GM18499 (cell line): ENCODE measurements at regions not wholly inside any gene's neighbourhood (a gene's known extent, or its start where the extent isn't known, plus 50 kb on each side); places are given as distances from the start of the nearest gene placed in this dataset.
"Not testable (repeated sequence)": the region's sequence is repeated elsewhere in the genome, so short reads cannot be mapped to it uniquely, and the experiment has no call there.

Experiments used
- ATAC-seq: cut with Tn5 transposase; IDR thresholded peaks from one replicate; pipeline ENCODE4 v1.9.1; 2021; ENCODE audit warnings: moderate number of reproducible peaks; ENCODE audit not compliant: insufficient read depth, unreplicated experiment

DNA sequence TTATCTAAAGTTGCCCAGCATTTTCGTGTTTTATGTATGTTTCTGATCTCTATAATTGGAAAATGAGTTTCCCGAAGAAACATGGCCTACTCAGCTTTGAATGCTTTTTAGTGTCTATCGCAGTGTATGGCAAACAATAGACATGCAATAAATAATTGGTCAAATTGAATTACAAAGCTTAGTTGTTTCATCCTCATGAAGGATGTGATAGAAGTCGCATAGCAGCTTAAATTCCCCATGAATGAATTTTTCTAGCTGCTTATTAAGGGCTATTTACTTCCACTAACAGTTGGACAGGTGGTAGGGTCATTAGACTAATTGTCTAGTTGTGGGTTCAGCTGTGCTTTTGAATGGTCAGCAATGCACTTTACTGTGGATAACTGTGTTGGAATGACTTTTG lies 467.3 kb upstream of the MBL2 start:
- ATAC-seq: no peak

DNA sequence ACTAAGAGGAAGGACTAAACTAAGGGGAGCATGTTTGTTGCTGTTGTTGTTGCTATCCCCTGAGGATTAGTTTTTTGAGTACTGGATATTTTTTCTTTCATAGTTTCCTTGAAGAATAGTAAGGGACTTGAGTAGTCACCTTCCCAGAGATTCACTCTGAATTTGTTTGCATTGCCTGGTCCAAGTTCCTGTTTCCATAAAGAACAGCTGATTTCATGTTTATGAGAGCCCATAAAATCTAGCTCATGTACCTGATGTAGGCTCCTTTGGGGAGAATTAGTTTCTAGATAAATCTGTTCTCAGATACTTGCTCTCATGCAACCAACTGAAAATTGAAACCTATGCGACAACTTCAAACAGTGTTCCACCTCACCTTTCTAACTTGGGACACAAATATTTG lies 464.4 kb upstream of the MBL2 start:
- no peak for ATAC-seq

DNA sequence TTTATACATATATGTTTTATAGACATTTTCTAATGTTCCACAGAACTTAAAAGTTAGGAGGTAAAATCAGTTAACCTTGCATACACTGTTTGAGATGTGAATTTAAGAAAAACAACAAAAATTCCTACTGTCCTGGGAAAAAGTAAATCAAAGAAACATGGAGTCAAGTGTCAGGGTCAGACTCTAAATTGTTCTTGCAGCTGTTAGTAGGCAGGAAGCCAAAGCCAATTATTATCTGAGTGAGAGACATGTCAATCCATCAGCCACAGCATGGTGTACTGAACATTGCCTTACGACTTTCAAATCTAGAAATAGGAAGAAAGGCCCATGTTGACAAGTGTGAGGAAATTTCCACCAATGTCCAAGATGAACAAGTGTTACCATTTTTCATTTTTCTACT lies 461.2 kb upstream of the MBL2 start:
- ATAC-seq: no peak

DNA sequence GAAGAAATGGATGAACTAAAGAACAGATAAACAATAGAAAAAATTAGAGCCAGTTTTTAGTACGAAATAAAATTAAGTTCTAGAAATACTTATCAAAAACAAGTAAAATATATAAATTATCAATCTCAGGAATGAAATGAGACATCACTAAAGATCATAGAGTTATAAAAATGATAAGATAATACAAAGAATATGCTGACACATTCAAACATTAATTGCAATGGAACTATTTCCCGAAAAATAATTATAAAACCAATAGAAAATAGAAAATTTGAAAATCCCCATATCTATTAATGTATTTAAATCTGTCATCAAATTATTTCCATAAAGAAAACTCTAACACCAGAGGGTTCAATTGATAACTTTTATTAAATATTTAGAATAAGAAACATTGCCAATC lies 458.1 kb upstream of the MBL2 start:
- no peak for ATAC-seq

DNA sequence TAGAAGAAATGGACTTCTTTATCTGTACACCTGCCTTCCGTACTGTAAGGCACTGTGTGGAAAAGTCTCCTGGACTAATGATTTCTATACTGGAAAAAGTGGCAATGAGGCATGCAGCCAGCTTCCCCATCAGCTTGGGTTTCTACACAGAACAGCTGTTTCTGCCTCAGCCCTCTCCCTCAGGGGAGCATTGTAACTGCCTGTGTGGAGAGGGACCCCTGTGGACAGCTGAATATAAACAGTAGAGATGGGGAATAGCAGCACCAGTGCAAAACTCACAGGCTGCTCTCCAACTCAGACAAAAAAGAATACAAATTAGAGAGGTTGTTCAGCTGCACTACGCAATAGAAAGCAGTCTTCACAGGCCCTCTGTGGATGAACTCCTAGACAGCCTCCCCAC lies 451.3 kb upstream of the MBL2 start:
- ATAC-seq: no peak

DNA sequence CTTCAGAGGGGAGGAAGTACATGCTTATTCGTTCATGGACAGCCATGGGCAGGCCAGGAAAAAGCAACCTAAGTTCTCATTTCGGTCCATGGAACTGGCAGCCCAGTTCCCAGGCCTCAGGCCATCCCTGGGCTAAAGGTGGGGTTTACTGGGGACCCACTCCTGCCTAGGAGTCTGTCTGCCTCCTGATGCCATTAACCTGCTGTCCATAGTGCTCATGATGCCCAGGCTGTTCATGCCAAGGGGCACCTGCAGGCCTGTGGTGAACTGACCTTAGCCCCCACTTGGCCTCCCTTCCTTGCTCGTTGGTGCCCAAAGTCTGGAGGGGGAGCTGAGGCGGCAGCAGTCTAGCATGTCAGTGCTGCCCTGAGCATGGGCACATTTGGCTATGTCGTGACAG lies 450.2 kb upstream of the MBL2 start:
- ATAC-seq: no peak

DNA sequence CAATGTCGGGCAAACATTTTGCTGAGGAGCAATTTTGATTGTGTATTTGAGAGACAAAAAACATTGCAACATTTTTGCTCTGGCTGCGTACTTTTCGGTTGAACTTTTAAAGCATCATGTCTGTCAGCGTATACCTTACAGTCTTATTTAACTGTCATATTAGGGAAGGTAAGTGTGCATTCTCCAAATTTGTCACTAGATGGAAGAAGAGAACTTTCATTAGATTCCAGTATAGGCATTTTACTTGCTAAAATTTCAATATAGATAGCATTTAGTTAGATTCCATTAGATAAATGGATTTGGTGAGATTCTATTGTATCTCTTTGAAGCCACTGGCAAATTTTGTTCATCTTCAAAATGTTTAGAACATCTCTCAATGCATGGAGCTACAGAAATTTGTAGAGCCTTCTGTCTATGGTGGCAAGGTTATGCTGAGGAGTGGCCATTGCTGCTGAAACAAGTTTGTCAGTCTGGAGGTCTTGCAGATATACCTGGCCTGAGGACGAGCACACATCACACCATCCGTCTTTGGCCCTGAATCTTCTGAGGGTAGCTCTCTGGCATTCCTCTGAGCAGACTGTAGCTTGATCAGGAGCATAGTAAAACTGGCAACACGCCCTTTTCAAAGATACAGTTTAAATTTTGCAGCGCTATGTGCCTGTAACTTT lies 437.5 kb upstream of the MBL2 start:
- no peak for ATAC-seq

DNA sequence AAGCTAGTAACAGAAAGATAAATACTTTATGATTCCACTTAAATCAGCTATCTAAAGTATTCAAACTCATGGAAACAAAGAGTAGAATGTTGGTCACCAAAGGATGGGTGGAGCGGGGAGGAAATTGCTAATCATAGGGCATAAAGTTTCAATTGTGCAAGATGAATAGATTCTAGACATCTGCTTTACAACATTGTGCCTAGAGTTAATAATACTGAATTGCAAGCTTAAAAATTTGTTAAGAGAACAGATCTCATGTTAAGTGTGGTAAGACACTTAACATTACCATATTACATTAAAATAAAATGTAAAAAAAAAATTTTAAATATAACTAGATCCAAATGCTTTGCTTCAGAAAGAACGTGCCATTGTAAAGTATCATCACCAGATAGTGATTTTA lies 411.1 kb upstream of the MBL2 start:
- ATAC-seq: no peak

DNA sequence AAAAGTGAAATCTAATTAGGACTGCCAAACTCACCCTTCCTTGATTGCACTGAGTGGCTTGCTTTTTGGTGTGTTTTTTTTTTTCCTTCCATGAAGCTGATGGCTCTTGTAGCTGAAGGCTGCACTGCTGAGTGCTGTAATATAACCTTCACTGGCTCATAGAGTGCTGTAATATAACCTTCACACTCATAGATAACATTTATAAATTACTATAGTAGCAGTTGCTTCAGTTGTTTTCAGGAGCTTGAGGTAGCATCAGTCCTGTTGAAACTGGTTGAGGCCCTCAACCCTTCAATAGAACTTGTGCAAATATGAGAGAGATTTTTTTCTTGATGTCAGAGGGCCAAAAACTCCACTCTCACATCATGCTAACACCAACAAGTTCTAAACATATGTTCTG lies 404.9 kb upstream of the MBL2 start:
- no peak for ATAC-seq

DNA sequence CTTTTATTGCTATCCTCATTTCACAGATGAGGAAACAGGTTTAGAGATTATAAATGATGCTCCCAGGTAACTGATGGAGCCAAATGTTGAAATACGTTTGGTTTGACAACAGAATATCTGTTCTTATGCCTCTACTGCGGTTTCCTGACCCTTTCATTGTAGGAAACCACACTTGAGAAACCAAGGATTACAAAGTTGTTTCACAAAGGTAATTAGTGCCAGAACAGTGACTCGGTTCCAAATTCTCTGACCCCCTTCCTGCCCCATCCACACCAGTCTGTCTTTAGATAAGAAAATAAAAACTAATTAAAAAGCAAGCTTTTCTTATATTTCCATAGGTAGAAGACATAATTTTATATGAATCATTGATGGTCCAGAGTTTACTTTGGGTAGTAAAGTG lies 393.7 kb upstream of the MBL2 start:
- no peak for ATAC-seq

DNA sequence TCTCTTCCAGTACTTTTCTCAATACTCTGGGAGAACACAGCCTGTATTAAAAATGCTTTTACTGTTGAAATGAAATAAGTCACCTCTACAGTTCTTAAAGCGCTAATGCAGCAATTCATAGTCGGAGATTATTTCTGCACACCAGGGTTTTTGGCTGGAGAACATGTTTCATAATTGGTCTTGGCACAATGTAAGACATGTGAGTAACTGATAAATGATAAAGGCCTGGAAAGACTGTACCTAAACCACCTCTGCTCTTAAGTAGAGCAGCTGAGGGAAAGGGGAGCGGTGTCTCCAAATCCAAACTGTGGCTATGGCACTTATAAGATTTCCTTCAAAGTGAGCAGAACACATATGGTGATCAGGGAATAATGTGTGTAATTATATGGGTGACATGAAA lies 390.3 kb upstream of the MBL2 start:
- no peak for ATAC-seq

DNA sequence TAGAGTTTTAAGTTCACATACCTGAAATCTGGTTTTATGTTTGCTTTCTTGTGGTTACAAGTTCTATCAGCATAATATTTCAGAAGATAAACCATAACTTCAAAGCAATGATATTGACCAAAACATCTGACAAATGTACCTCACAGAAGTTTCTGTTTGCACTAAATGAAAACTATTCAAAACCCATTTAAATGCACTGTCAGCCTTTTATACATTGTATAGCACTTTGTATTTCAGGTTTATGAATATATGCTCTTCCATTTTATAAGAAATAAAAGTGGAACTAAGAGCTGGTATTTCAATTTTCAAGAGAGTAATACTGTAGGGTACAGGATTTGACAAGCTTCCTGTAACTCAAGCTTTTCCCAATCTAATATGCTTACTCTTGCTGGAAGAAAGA lies 388.6 kb upstream of the MBL2 start:
- ATAC-seq: no peak

DNA sequence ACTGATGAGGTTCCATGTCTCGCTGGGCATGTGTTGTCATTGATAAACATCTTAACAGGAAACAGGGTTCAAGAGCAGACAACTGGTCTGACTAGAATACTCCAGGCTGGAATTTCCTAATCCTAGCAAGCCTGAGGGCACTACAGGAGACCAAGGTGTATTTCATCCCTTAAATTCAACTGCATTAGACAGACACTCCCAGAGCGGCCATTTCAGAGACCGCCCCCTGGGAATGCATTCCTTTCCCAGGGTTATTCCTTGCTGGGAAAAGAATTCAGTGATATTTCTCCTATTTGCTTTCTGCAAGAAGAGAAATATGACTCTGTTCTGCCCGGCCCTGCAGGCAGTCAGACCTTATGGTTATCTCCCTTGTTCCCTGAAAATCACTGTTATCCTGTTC lies 383.1 kb upstream of the MBL2 start:
- not testable (repeated sequence) for ATAC-seq

DNA sequence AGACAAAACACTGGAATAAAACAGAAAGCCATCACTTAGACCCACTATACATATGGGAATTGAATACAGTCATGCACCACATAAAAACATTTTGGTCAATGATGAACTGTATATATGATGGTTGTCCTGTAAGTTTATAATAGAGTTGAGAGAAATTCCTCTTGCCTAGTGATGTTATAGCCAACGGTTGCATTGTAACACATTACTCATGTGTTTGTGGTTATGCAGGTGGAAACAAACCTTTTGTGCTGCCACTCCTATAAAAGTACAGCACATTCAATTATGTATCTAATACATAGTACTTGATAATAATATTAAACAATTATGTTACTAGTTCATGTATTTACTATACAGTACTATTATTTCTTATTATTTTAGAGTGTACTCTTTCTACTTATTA lies 381.2 kb upstream of the MBL2 start:
- ATAC-seq: no peak

DNA sequence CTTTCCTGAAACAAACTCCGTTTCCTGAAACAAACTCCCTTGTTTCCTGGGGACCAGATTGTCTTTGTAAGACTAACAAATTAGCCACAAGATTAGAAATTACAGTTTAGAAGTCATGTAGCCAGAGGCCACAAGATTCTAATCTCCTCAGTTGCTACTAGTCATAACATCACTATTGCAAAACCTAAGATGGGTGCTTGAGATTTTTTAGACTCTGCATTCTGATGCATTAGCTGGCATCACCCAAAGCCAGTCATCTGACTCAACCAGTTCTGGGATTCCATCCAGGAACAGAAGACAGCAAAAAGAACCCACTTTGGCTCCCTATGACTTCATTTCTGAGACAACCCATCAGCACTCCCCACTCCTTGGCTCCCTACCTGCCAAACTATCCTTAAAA lies 367.9 kb upstream of the MBL2 start:
- ATAC-seq: no peak

DNA sequence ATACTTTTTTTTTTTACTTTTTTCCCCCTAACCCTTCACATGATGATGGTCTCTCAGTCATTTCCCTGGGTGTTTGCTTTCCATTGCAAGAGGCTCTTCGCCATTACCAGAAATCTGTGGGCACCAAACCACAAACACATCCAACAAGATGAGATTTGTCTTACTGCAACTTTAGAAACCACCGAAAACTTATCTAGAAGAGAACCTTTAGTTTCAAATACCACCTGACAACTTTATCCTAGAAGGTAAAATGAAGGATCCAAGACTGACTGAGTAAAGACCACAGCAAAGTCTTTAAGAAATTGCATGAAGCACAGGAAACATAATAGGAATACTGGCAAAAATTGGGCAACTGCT lies 363.3 kb upstream of the MBL2 start:
- no peak for ATAC-seq

DNA sequence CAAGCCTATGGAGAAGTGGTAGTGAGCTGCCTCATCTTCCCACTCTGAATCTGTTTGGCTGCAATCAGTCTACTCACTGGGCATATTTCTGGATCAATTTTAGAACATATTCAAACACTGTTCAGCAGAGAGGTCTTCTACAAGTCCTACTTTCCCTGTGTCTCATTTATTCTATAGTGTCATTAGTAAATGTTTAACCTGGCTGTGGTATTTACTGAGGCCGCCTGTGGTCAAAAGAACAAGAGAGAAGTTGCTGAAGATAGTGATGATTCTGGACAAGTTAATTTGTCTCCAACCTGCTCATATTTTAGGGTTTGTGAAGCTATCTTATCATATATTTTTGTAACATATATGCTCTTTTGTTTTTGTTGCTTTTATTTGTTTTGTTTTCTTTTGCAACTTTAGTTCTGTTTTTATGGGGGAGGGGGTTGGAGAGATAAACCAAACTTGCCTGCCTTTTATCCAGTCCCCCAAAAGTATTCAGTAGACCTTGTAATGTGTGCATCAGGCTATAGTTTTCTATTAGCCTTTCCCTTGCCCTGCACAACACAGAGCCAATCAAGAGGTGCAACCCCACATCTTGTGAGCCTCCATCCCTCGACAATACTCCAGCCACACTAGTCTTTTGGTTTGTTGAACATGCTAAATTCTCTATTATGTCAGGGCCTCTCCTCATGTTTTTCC lies 362.8 kb upstream of the MBL2 start:
- no peak for ATAC-seq

DNA sequence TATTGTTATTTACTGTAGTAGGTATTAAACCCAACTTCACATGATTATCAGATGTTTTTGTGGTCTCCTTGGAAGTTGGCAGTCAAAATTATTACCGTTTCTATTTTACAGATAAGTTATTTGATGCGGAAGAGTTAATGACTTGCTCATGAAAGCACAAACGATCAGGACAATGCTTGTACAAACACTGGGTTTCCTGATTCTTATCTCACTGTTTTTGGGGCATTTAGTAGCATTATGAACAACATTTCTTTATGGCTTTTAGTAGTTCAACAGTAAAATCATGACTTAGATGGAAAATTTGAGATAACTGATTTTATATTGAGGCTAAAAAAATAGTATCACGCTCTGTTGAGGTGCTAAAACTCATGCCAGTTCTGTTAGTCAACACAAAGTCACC lies 361.5 kb upstream of the MBL2 start:
- no peak for ATAC-seq

DNA sequence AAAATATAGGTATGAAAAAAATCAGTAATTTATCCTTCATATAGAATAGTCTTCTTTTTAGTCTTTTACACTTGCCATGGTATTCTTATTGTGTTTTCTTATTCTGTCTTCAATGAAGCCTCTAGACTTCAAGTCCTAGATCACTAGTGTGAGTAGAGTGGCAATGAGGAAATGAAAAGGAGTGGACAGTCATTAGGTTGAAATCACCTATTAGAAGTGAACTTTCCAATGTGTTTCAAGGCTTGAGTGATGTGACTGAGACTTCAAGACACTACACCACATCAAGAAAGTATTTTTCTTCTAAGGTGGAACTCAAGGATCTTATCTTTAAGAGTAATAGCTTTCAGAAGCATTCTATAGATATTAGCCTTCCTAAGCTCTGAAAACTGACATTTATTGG lies 357.8 kb upstream of the MBL2 start:
- no peak for ATAC-seq

DNA sequence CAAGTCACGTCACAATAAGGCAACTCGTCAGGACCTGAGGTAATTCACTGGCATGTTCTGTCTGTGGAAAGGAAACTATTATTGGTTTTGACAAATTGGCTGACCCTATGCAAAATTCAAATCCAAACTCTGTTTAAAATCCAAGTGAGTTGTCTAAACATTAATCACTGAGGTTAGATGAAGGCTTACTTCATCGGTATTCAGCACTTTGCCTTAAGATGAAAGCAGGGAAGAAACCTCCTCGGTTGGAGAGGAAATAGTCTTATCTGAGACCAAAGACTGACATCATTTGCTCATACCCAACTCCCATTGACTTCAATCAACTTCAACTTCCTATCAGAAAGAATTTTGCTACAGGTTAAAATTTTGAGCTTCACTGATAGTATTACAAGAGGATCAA lies 355.1 kb upstream of the MBL2 start:
- ATAC-seq: no peak

DNA sequence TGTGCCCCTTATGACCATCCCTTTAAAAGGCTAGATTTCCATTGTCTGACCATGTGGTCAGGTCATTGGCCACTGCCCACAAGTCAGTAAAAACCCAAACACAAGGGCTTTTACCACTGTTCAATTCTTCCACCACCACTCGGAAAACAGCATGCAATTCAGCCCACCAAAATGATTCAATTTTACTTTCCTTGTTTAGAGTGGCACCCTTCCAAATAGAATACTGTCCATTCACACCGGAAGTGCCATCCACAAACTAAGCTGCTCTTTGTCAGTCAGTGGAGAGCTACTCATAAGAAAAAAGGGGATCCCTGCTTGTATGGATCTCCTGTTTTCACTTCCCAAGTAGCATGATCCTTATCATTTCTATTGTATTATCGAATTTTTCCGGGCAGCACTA lies 350.7 kb upstream of the MBL2 start:
- ATAC-seq: no peak

DNA sequence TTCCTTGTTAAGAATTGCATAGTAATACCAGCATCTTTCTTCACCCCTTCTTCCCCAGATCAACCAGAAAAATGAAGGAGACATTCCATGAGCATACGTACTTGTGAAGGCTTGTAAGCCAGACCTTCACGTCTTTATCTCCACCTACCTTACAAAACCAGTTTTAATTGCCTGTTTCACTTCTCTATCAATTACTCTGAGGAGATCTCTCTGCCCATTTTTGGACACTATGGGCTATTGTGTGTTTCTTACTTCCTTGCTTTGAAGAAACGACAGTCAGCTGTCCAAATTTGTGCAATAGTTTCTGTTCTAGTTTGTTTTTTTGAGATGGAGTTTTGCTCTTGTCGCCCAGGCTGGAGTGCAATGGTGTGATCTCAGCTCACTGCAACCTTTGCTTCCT lies 349.7 kb upstream of the MBL2 start:
- ATAC-seq: no peak

DNA sequence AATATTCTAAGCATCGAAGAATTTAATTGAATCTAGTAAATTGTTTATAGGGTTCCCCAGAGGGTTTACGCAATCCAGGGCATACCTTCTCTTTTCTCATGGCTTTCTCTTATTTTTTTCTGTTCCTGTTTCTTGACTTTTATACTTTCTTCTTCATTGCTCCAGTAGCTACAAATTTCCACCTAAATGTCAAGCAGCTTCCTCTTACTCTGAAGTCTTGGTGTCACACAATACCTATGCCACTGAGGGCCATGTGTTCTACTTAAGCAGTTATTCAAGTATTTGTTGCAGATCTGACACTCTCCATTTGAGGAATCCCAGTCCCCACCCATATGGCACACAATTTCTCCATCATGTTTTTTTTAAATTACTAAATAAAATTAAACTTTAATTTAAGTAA lies 343.1 kb upstream of the MBL2 start:
- ATAC-seq: no peak
